GM23338 (cell line): ENCODE measurements at regions not wholly inside any gene's neighbourhood (a gene's known extent, or its start where the extent isn't known, plus 50 kb on each side); places are given as distances from the start of the nearest gene placed in this dataset.

Experiments used
- ATAC-seq: fragments of 200-7000 bp; cut with Tn5 transposase; 3 replicates; pipeline ENCODE4 v1.9.1; 2020
- DNase-seq: peaks from one replicate; pipeline ENCODE4 v3.0.0-alpha.2; 2015; ENCODE audit warnings: low spot score
- H2AFZ ChIP-seq: fragments of 200-600 bp; sonication (generic); 2 replicates; pipeline ENCODE4 v1.8.0; 2016; ENCODE audit warnings: antibody characterized with exemption, mild to moderate bottlenecking, moderate library complexity
- H3F3A ChIP-seq: fragments of 200-600 bp; sonication (generic); replicated peaks from 2 replicates; pipeline ENCODE4 v1.8.0; 2017; ENCODE audit warnings: antibody characterized with exemption, mixed run types, low read depth
- H3K27ac ChIP-seq: fragments of 200-600 bp; sonication (generic); 2 replicates; pipeline ENCODE4 v1.6.1; 2016; ENCODE audit warnings: low read depth
- H3K27me3 ChIP-seq: fragments of 200-600 bp; sonication (generic); 2 replicates; pipeline ENCODE4 v1.8.0; 2016; ENCODE audit warnings: mild to moderate bottlenecking, mixed run types, moderate library complexity; ENCODE audit not compliant: insufficient read depth
- H3K36me3 ChIP-seq: fragments of 200-600 bp; sonication (generic); 2 replicates; pipeline ENCODE4 v1.8.0; 2016; ENCODE audit warnings: mild to moderate bottlenecking; ENCODE audit not compliant: insufficient read depth
- H3K4me1 ChIP-seq: fragments of 200-600 bp; sonication (generic); 2 replicates; pipeline ENCODE4 v1.8.0; 2016; ENCODE audit warnings: mild to moderate bottlenecking, moderate library complexity; ENCODE audit not compliant: insufficient read depth
- H3K4me2 ChIP-seq: fragments of 200-600 bp; sonication (generic); 2 replicates; pipeline ENCODE4 v1.7.1; 2017; ENCODE audit warnings: mixed run types
- H3K4me3 ChIP-seq: fragments of 200-600 bp; sonication (generic); 2 replicates; pipeline ENCODE4 v1.6.1; 2016; ENCODE audit warnings: mixed run types
- H3K79me2 ChIP-seq: fragments of 200-600 bp; sonication (generic); replicated peaks from 2 replicates; pipeline ENCODE4 v1.8.0; 2017; ENCODE audit warnings: mild to moderate bottlenecking; ENCODE audit not compliant: insufficient read depth
- H3K9me2 ChIP-seq: fragments of 200-600 bp; sonication (generic); 2 replicates; pipeline ENCODE4 v1.8.0; 2017; ENCODE audit not compliant: insufficient read depth
- H4K20me1 ChIP-seq: fragments of 200-600 bp; sonication (generic); replicated peaks from 2 replicates; pipeline ENCODE4 v1.8.0; 2017; ENCODE audit warnings: mild to moderate bottlenecking; ENCODE audit not compliant: insufficient read depth
- H3K27ac Mint-ChIP-seq: 2 replicates; pipeline ENCODE4 v1.8.0; 2020; ENCODE audit warnings: inconsistent platforms, mild to moderate bottlenecking, moderate library complexity, mixed read lengths
- H3K27me3 Mint-ChIP-seq: 3 replicates; pipeline ENCODE4 v1.8.0; 2022; ENCODE audit warnings: low read depth, mild to moderate bottlenecking, moderate library complexity, mixed read lengths, inconsistent platforms; ENCODE audit not compliant: insufficient read depth, poor library complexity
- H3K36me3 Mint-ChIP-seq: 3 replicates; pipeline ENCODE4 v1.8.0; 2021; ENCODE audit warnings: low read depth, mild to moderate bottlenecking, inconsistent platforms, moderate library complexity, mixed read lengths
- H3K4me1 Mint-ChIP-seq: 3 replicates; pipeline ENCODE4 v1.8.0; 2020; ENCODE audit warnings: mild to moderate bottlenecking, inconsistent platforms, mixed read lengths
- H3K4me3 Mint-ChIP-seq: 3 replicates; pipeline ENCODE4 v1.8.0; 2021; ENCODE audit warnings: moderate library complexity, mild to moderate bottlenecking, inconsistent platforms, mixed read lengths
- H3K9me3 Mint-ChIP-seq: 3 replicates; pipeline ENCODE4 v1.8.0; 2020; ENCODE audit warnings: moderate library complexity, mild to moderate bottlenecking, inconsistent platforms, mixed read lengths
- CTCF ChIP-seq, 2 experiments: fragments of 200-600 bp in 1 of 2; sonication (generic) in 1 of 2; conservative IDR thresholded peaks; 2 replicates each; pipeline versions ENCODE4 v1.5.1 to v1.6.1; 2016 to 2017; ENCODE audit warnings: antibody characterized with exemption in 2 of 2, low read depth in 2 of 2, mild to moderate bottlenecking in 2 of 2, moderate library complexity in 1 of 2
- ETS1 ChIP-seq: IDR thresholded peaks from 2 replicates; pipeline ENCODE4 v1.6.1; 2016; ENCODE audit warnings: antibody characterized with exemption
- EZH2 ChIP-seq: fragments of 200-600 bp; sonication (generic); IDR thresholded peaks from one replicate; pipeline ENCODE4 v1.8.0; 2017; ENCODE audit warnings: antibody characterized with exemption, mild to moderate bottlenecking, low read depth; ENCODE audit not compliant: unreplicated experiment
- JUNB ChIP-seq: IDR thresholded peaks from one replicate; pipeline ENCODE4 v1.6.1; 2016; ENCODE audit warnings: antibody characterized with exemption; ENCODE audit not compliant: unreplicated experiment
- NANOG ChIP-seq: IDR thresholded peaks from 2 replicates; pipeline ENCODE4 v1.6.1; 2016; ENCODE audit warnings: antibody characterized with exemption, borderline replicate concordance
- STAT1 ChIP-seq: IDR thresholded peaks from one replicate; pipeline ENCODE4 v1.6.1; 2016; ENCODE audit warnings: antibody characterized with exemption; ENCODE audit not compliant: unreplicated experiment
- ZNF114 ChIP-seq: fragments of 250-450 bp; sonication (Bioruptor Pico); IDR thresholded peaks from 2 replicates; pipeline ENCODE4 v1.5.0; 2020; ENCODE audit warnings: mild to moderate bottlenecking, moderate library complexity
- ZNF331 ChIP-seq: fragments of 250-450 bp; sonication (Bioruptor Pico); IDR thresholded peaks from 2 replicates; pipeline ENCODE4 v1.5.0; 2020; ENCODE audit warnings: low read depth, mild to moderate bottlenecking, moderate library complexity

GRCh38 chr6:21820442-21820841 lies 226.9 kb downstream of the SOX4 start:
- Histone ChIP-seq H3K4me3 (no peak overlapping the region), H3K4me1 (peaks cover 26% of the 10 kb centered on the region), H3K4me2 (no peak overlapping the region), H3K27ac (no peak overlapping the region), H4K20me1 (peaks cover 8% of the 10 kb centered on the region; the same call in 1 of the 2 replicates), H3K9me2 (no peaks in the 10 kb centered on the region), H3F3A (no peaks in the 10 kb centered on the region), H3K79me2 (peaks cover 93% of the 10 kb centered on the region), H3K36me3 (no peaks in the 10 kb centered on the region), H2AFZ (no peak overlapping the region), H3K27me3 (no peaks in the 10 kb centered on the region)
- no peaks in the 10 kb centered on the region for H3K9me3 Mint-ChIP-seq
- peaks cover 2% of the 10 kb centered on the region for H3K27me3 Mint-ChIP-seq
- H3K36me3 Mint-ChIP-seq, result no peaks in the 10 kb centered on the region
- ATAC-seq (no peak), DNase-seq (no peak)
- no peak overlapping the region for H3K4me3 Mint-ChIP-seq
- no peak overlapping the region for H3K27ac Mint-ChIP-seq
- TF ChIP-seq ZNF114 (CRISPR knock-in tag), result no peak
- no peak for TF ChIP-seq CTCF (conservative IDR thresholded peaks at IDR 0.05; ENCODE audit: low read depth in 2 of 2)
- TF ChIP-seq STAT1, result no peak
- no peak for TF ChIP-seq ETS1
- no peak for TF ChIP-seq EZH2
- no peak for TF ChIP-seq ZNF331 (CRISPR knock-in tag)
- TF ChIP-seq JUNB, result no peak
- H3K4me1 Mint-ChIP-seq, result peaks cover 31% of the 10 kb centered on the region

GRCh38 chr6:21823371-21823770 lies 229.8 kb downstream of the SOX4 start:
- peaks cover 2% of the 10 kb centered on the region for H3K27me3 Mint-ChIP-seq
- no peak overlapping the region for H3K4me3 Mint-ChIP-seq
- H3K4me1 ChIP-seq, result peaks cover 54% of the 10 kb centered on the region
- no peak overlapping the region for H3K4me3 ChIP-seq
- H3K9me2 ChIP-seq, result no peaks in the 10 kb centered on the region
- H3K27ac Mint-ChIP-seq, result no peak overlapping the region
- H4K20me1 ChIP-seq, result peaks cover 8% of the 10 kb centered on the region; the same call in 1 of the 2 replicates
- peaks cover 87% of the 10 kb centered on the region for H3K79me2 ChIP-seq
- no peaks in the 10 kb centered on the region for H3K27me3 ChIP-seq
- H3F3A ChIP-seq, result no peaks in the 10 kb centered on the region
- H3K4me2 ChIP-seq, result no peak overlapping the region
- ATAC-seq (no peak), DNase-seq (no peak)
- H3K36me3 Mint-ChIP-seq, result no peaks in the 10 kb centered on the region
- no peak for TF ChIP-seq NANOG
- TF ChIP-seq ZNF331 (CRISPR knock-in tag), result no peak
- H3K9me3 Mint-ChIP-seq, result no peaks in the 10 kb centered on the region
- peaks cover 49% of the 10 kb centered on the region for H3K4me1 Mint-ChIP-seq
- no peak overlapping the region for H3K27ac ChIP-seq
- no peaks in the 10 kb centered on the region for H3K36me3 ChIP-seq
- H2AFZ ChIP-seq, result no peak overlapping the region
